Neural cell (in vitro differentiated cells): ENCODE measurements at regions not wholly inside any gene's neighbourhood (a gene's known extent, or its start where the extent isn't known, plus 50 kb on each side); places are given as distances from the start of the nearest gene placed in this dataset.
"Not testable (repeated sequence)": the region's sequence is repeated elsewhere in the genome, so short reads cannot be mapped to it uniquely, and the experiment has no call there.

ENCODE experiments used
- H2AFZ ChIP-seq: fragments of 200-600, 300-800 bp; sonication (generic), shearing (Covaris generic); 2 replicates; pipeline ENCODE4 v1.6.0; 2014; ENCODE audit warnings: low read depth, mild to moderate bottlenecking, antibody characterized with exemption, low read length, moderate library complexity
- H3F3A ChIP-seq: fragments of 200-600 bp; shearing (Covaris generic); 2 replicates; pipeline ENCODE4 v1.6.1; 2016; ENCODE audit warnings: mild to moderate bottlenecking, moderate library complexity, mixed read lengths, antibody characterized with exemption, low read length; ENCODE audit not compliant: insufficient read depth, poor library complexity, severe bottlenecking
- H3K27ac ChIP-seq: fragments of 200-600, 300-800 bp; sonication (generic), shearing (Covaris generic); 2 replicates; pipeline ENCODE4 v1.5.1; 2014; ENCODE audit warnings: mild to moderate bottlenecking, low read length, moderate library complexity
- H3K27me3 ChIP-seq: fragments of 300-800, 200-600 bp; sonication (generic), shearing (Covaris generic); 2 replicates; pipeline ENCODE4 v1.6.0; 2014; ENCODE audit warnings: mild to moderate bottlenecking, low read depth, low read length, moderate library complexity; ENCODE audit not compliant: insufficient read depth
- H3K36me3 ChIP-seq: fragments of 300-800, 200-600 bp; sonication (generic), shearing (Covaris generic); 2 replicates; pipeline ENCODE4 v1.5.1; 2014; ENCODE audit warnings: mild to moderate bottlenecking, antibody characterized with exemption, low read length, moderate library complexity; ENCODE audit not compliant: insufficient read depth
- H3K4me2 ChIP-seq: fragments of 300-800, 200-600 bp; sonication (generic), shearing (Covaris generic); 2 replicates; pipeline ENCODE4 v1.6.0; 2014; ENCODE audit warnings: mild to moderate bottlenecking, low read length
- H3K4me3 ChIP-seq: fragments of 300-800, 200-600 bp; sonication (generic), shearing (Covaris generic); 2 replicates; pipeline ENCODE4 v1.5.1; 2014; ENCODE audit warnings: mild to moderate bottlenecking, low read length, moderate library complexity
- H3K79me2 ChIP-seq: fragments of 200-600 bp; shearing (Covaris generic); replicated peaks from 2 replicates; pipeline ENCODE4 v1.6.0; 2014; ENCODE audit warnings: mild to moderate bottlenecking, low read length, moderate library complexity; ENCODE audit not compliant: insufficient read depth
- H3K9ac ChIP-seq: fragments of 300-800, 200-600 bp; sonication (generic), shearing (Covaris generic); 2 replicates; pipeline ENCODE4 v1.6.1; 2016; ENCODE audit warnings: mild to moderate bottlenecking, low read length, mixed read lengths
- H3K9me2 ChIP-seq: fragments of 200-600 bp; shearing (Covaris generic); 2 replicates; pipeline ENCODE4 v1.6.1; 2016; ENCODE audit warnings: mild to moderate bottlenecking, low read length, mixed read lengths; ENCODE audit not compliant: insufficient read depth
- H3K9me3 ChIP-seq: fragments of 200-600, 300-800 bp; sonication (generic), shearing (Covaris generic); 2 replicates; pipeline ENCODE4 v1.6.1; 2016; ENCODE audit warnings: mild to moderate bottlenecking, mixed run types, low read length, moderate library complexity, mixed read lengths
- H4K20me1 ChIP-seq: fragments of 200-600 bp; shearing (Covaris generic); 2 replicates; pipeline ENCODE4 v1.6.1; 2016; ENCODE audit warnings: mild to moderate bottlenecking, mixed run types; ENCODE audit not compliant: insufficient read depth
- EP300 ChIP-seq: fragments of 450-650 bp; conservative IDR thresholded peaks from 2 replicates; pipeline ENCODE4 v1.6.1; 2014; ENCODE audit warnings: antibody characterized with exemption, mild to moderate bottlenecking, moderate library complexity; ENCODE audit not compliant: poor library complexity, severe bottlenecking
- EZH2 ChIP-seq: fragments of 200-600, 300-800 bp; shearing (Covaris generic), sonication (generic); IDR thresholded peaks from 2 replicates; pipeline ENCODE4 v1.6.1; 2014; ENCODE audit warnings: antibody characterized with exemption, low read length, borderline replicate concordance, mild to moderate bottlenecking; ENCODE audit not compliant: insufficient read depth, poor library complexity, severe bottlenecking
- MXI1 ChIP-seq: fragments of 450-650 bp; conservative IDR thresholded peaks from 2 replicates; pipeline ENCODE4 v1.6.1; 2014; ENCODE audit warnings: antibody characterized with exemption, mild to moderate bottlenecking; ENCODE audit not compliant: poor library complexity, severe bottlenecking
- POLR2AphosphoS5 ChIP-seq: IDR thresholded peaks from 2 replicates; pipeline ENCODE4 v1.6.1; 2012
- RAD21 ChIP-seq: fragments of 450-650 bp; conservative IDR thresholded peaks from 2 replicates; pipeline ENCODE4 v1.6.1; 2014; ENCODE audit warnings: antibody characterized with exemption, mild to moderate bottlenecking, moderate library complexity
- REST ChIP-seq: IDR thresholded peaks from 2 replicates; pipeline ENCODE4 v1.6.1; 2012; ENCODE audit warnings: borderline replicate concordance
- SMC3 ChIP-seq: fragments of 450-650 bp; conservative IDR thresholded peaks from 2 replicates; pipeline ENCODE4 v1.6.1; 2014; ENCODE audit warnings: antibody characterized with exemption, mild to moderate bottlenecking, moderate library complexity; ENCODE audit not compliant: poor library complexity
- TAF1 ChIP-seq: IDR thresholded peaks from 2 replicates; pipeline ENCODE4 v1.6.1; 2012; ENCODE audit warnings: low read depth
- TF ChIP-seq, protein P1 (sequence below): fragments of 450-650 bp; IDR thresholded peaks from 2 replicates; pipeline ENCODE4 v1.5.1; 2014; ENCODE audit warnings: antibody characterized with exemption, mild to moderate bottlenecking, moderate library complexity; ENCODE audit not compliant: poor library complexity, severe bottlenecking

GRCh38 chr14:44385296-44385695 is 121.8 kb downstream of the FSCB start:
- not testable (repeated sequence) for H2AFZ ChIP-seq, H3K4me2 ChIP-seq, H3K9me2 ChIP-seq, H3K27ac ChIP-seq, H3K27me3 ChIP-seq, H3K9me3 ChIP-seq, H4K20me1 ChIP-seq, H3K79me2 ChIP-seq, H3K9ac ChIP-seq, H3K4me3 ChIP-seq, H3F3A ChIP-seq, H3K36me3 ChIP-seq

DNA sequence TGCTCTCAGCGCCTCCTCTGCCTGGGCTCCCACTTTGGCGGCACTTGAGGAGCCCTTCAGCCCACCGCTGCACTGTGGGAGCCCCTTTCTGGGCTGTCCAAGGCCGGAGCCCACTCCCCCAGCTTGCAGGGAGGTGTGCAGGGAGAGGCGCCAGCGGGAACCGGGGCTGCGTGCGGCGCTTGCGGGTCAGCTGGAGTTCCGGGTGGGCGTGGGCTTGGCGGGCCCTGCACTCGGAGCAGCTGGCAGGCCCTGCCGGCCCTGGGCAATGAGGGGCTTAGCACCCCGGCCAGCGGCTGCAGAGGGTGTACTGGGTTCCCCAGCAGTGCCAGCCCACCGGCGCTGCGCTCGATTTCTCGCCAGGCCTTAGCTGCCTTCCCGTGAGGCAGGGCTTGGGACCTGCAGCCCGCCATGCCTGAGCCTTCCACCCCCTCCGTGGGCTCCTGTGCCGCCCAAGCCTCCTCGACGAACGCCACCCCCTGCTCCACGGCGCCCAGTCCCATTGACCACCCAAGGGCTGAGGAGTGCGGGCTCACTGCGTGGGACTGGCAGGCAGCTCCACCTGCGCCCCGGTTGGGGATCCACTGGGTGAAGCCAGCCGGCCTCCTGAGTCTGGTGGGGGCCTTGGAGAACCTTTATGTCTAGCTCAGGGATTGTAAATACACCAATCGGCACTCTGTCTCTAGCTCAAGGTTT is 122.3 kb downstream of the FSCB start:
- not testable (repeated sequence) for H3K27ac ChIP-seq, H3F3A ChIP-seq, H3K79me2 ChIP-seq, H3K27me3 ChIP-seq, H3K9ac ChIP-seq, H3K36me3 ChIP-seq, H4K20me1 ChIP-seq, H2AFZ ChIP-seq, H3K4me3 ChIP-seq, H3K9me3 ChIP-seq, H3K9me2 ChIP-seq, H3K4me2 ChIP-seq

DNA sequence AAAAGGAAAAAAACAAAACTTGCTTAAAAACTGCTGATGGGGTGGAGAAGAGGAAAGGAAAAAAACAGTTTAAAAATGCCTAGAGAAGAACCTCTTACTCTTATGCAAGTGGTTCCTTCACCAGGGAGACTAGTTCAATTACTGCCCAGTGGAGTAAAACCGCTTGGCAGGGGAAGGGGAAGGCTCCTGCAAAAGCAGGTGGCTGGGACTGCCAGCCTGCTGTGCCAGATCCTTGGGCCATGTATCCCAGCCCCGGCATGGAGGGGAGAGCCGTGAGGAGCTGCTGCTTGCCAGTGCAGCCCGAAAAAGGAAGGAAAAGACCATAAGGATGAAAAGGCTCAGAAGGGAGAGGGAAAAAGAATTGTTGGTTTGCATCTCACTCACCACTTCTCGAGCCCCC is 123.0 kb downstream of the FSCB start:
- no peak overlapping the region for H3K4me3 ChIP-seq
- H3K27ac ChIP-seq = no peak overlapping the region
- H3K27me3 ChIP-seq = no peaks in the 10 kb centered on the region
- no peak overlapping the region for H2AFZ ChIP-seq
- no peaks in the 10 kb centered on the region for H3K9me3 ChIP-seq
- TF ChIP-seq EZH2 (no peak), RAD21 (no peak), MXI1 (no peak), POLR2AphosphoS5 (no peak), REST (no peak), SMC3 (no peak), TAF1 (no peak), EP300 (no peak)
- TF ChIP-seq, protein P1, sequence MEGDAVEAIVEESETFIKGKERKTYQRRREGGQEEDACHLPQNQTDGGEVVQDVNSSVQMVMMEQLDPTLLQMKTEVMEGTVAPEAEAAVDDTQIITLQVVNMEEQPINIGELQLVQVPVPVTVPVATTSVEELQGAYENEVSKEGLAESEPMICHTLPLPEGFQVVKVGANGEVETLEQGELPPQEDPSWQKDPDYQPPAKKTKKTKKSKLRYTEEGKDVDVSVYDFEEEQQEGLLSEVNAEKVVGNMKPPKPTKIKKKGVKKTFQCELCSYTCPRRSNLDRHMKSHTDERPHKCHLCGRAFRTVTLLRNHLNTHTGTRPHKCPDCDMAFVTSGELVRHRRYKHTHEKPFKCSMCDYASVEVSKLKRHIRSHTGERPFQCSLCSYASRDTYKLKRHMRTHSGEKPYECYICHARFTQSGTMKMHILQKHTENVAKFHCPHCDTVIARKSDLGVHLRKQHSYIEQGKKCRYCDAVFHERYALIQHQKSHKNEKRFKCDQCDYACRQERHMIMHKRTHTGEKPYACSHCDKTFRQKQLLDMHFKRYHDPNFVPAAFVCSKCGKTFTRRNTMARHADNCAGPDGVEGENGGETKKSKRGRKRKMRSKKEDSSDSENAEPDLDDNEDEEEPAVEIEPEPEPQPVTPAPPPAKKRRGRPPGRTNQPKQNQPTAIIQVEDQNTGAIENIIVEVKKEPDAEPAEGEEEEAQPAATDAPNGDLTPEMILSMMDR = no peak
- no peaks in the 10 kb centered on the region for H3K9me2 ChIP-seq
- H3K36me3 ChIP-seq = no peaks in the 10 kb centered on the region
- H3K4me2 ChIP-seq = no peak overlapping the region
- no peaks in the 10 kb centered on the region for H4K20me1 ChIP-seq
- no peaks in the 10 kb centered on the region for H3K79me2 ChIP-seq
- H3F3A ChIP-seq = no peaks in the 10 kb centered on the region
- H3K9ac ChIP-seq = no peak overlapping the region
